Testis (tissue), 2 donors: ENCODE measurements at regions not wholly inside any gene's neighbourhood (a gene's known extent, or its start where the extent isn't known, plus 50 kb on each side); places are given as distances from the start of the nearest gene placed in this dataset.

ENCODE experiments used
- CTCF ChIP-seq, 3 experiments: fragments of 450-650 bp in 2 of 3; fragments of 200-600 bp in 1 of 3; sonication (generic) in 1 of 3; IDR thresholded peaks; one replicate each; pipeline ENCODE4 v1.5.1; 2016 to 2019; ENCODE audit warnings: antibody characterized with exemption in 3 of 3, mild to moderate bottlenecking in 2 of 3, moderate library complexity in 1 of 3
- POLR2A ChIP-seq: fragments of 450-650 bp; IDR thresholded peaks from one replicate; pipeline ENCODE4 v1.6.1; 2017; ENCODE audit warnings: antibody characterized with exemption, mild to moderate bottlenecking, moderate library complexity

GRCh38 chr1:177620636-177621190, 349.1 kb downstream of the SEC16B start:
- TF ChIP-seq POLR2A (no peak), CTCF (IDR thresholded peaks at IDR 0.05) (no peak)
